Lung (tissue), 11 donors: ENCODE measurements at regions not wholly inside any gene's neighbourhood (a gene's known extent, or its start where the extent isn't known, plus 50 kb on each side); places are given as distances from the start of the nearest gene placed in this dataset.

Source experiments
- ATAC-seq: fragments of 200-7000 bp; cut with Tn5 transposase; one replicate; pipeline ENCODE4 v1.9.1; 2020; ENCODE audit warnings: moderate number of reproducible peaks; ENCODE audit not compliant: insufficient read depth, low FRiP score
- DNase-seq, 3 donors: peaks; one replicate each; pipeline ENCODE4 v3.0.0-alpha.2; 2013 to 2017
- H3K27ac ChIP-seq, 2 donors: one replicate each; pipeline ENCODE4 v1.5.1; 2013; ENCODE audit warnings: mild to moderate bottlenecking in 2 of 2, moderate library complexity in 2 of 2, control low read depth in 1 of 2, inconsistent platforms in 1 of 2, low read depth in 1 of 2, low read length in 1 of 2
- H3K27me3 ChIP-seq, 3 donors: one replicate each; pipeline ENCODE4 v1.5.1; 2013; ENCODE audit warnings: low read length in 2 of 3; ENCODE audit not compliant: control insufficient read depth in 3 of 3, insufficient read depth in 3 of 3
- H3K36me3 ChIP-seq, 4 donors: one replicate each; pipeline ENCODE4 v1.5.1; 2013; ENCODE audit warnings: low read length in 4 of 4, mild to moderate bottlenecking in 1 of 4, moderate library complexity in 1 of 4; ENCODE audit not compliant: control insufficient read depth in 4 of 4, insufficient read depth in 4 of 4
- H3K4me1 ChIP-seq, 5 donors: one replicate each; pipeline ENCODE4 v1.5.1; 2013; ENCODE audit warnings: low read length in 5 of 5, mild to moderate bottlenecking in 2 of 5, moderate library complexity in 1 of 5; ENCODE audit not compliant: control insufficient read depth in 5 of 5, insufficient read depth in 5 of 5
- H3K4me3 ChIP-seq: one replicate; pipeline ENCODE4 v1.5.1; 2013; ENCODE audit warnings: mild to moderate bottlenecking, control low read depth, moderate library complexity
- H3K9ac ChIP-seq, 2 donors: one replicate each; pipeline ENCODE4 v1.5.1; 2013; ENCODE audit warnings: low read length in 2 of 2, control low read depth in 1 of 2; ENCODE audit not compliant: insufficient read depth in 1 of 2
- H3K9me3 ChIP-seq, 4 donors: one replicate each; pipeline ENCODE4 v1.5.1; 2013; ENCODE audit warnings: low read length in 3 of 4, mild to moderate bottlenecking in 1 of 4, moderate library complexity in 1 of 4; ENCODE audit not compliant: control insufficient read depth in 4 of 4, insufficient read depth in 3 of 4
- CTCF ChIP-seq: IDR thresholded peaks from 2 replicates; pipeline ENCODE4 v1.5.1; 2012; ENCODE audit warnings: mild to moderate bottlenecking; ENCODE audit errors: control extremely low read depth, extremely low read depth
- WGBS, 2 donors: extraction: QIAGEN DNeasy Blood & Tissue Kit; methylation state at CpG; one replicate each; pipeline ENCODE4 v1.1.7; 2013; 5-methylcytosine and 5-hydroxymethylcytosine counted together
- donor health status: control.
- donor health status: control.
- donor health status: Bipolar disorder and iron deficiency.
- donor health status: healthy.
- donor health status: DM: yes; HTN: yes; CAD: no.

GRCh38 chr17:15078570-15078969 lies 186.6 kb downstream of the PMP22 start:
- ATAC-seq (no peak), DNase-seq (no peak)
- Histone ChIP-seq H3K27me3 (peaks cover 0 to 5% (median 2%) of the 10 kb centered on the region in 3 donors), H3K27ac (no peak overlapping the region), H3K9ac (no peak overlapping the region), H3K4me3 (no peak overlapping the region), H3K4me1 (no peaks in the 10 kb centered on the region), H3K36me3 (no peaks in the 10 kb centered on the region), H3K9me3 (peaks cover 0 to 3% (median 0%) of the 10 kb centered on the region in 4 donors)
- 68 to 83% methylated on average over 5 of the region's 5 CpGs for WGBS, 2 donors
- TF ChIP-seq CTCF = no peak

GRCh38 chr17:15076991-15077663 lies 188.0 kb downstream of the PMP22 start:
- Histone ChIP-seq H3K36me3 (no peaks in the 10 kb centered on the region), H3K4me1 (no peaks in the 10 kb centered on the region), H3K9me3 (peaks cover 0 to 3% (median 0%) of the 10 kb centered on the region in 4 donors), H3K4me3 (no peak overlapping the region), H3K9ac (no peak overlapping the region), H3K27me3 (peaks cover 0 to under 1% (median 0%) of the 10 kb centered on the region in 3 donors), H3K27ac (no peak overlapping the region)
- TF ChIP-seq CTCF = no peak
- DNase-seq (no peak), ATAC-seq (no peak)
- 87 to 91% methylated on average over 6 of the region's 6 CpGs for WGBS, 2 donors

GRCh38 chr17:15051933-15052332 lies 213.2 kb downstream of the PMP22 start:
- no peak for TF ChIP-seq CTCF
- no peak overlapping the region for H3K27ac ChIP-seq
- DNase-seq (no peak), ATAC-seq (no peak)
- H3K36me3 ChIP-seq = no peaks in the 10 kb centered on the region
- H3K9me3 ChIP-seq = no peaks in the 10 kb centered on the region
- H3K9ac ChIP-seq = no peak overlapping the region
- 44 to 51% methylated on average over 4 of the region's 4 CpGs for WGBS, 2 donors
- no peak overlapping the region for H3K4me3 ChIP-seq
- peaks cover 0 to 9% (median 0%) of the 10 kb centered on the region in 5 donors for H3K4me1 ChIP-seq
- peaks cover 0 to 2% (median 0%) of the 10 kb centered on the region in 3 donors for H3K27me3 ChIP-seq

GRCh38 chr17:15049795-15050160 lies 215.3 kb downstream of the PMP22 start:
- H3K36me3 ChIP-seq = no peaks in the 10 kb centered on the region
- WGBS, 2 donors = 79 to 87% methylated on average over 5 of the region's 5 CpGs
- H3K9ac ChIP-seq = no peak overlapping the region
- no peak overlapping the region for H3K27ac ChIP-seq
- H3K27me3 ChIP-seq = peaks cover 0 to 2% (median 0%) of the 10 kb centered on the region in 3 donors
- no peak for TF ChIP-seq CTCF
- H3K4me3 ChIP-seq = no peak overlapping the region
- peaks cover 0 to 9% (median 0%) of the 10 kb centered on the region in 5 donors for H3K4me1 ChIP-seq
- no peak for DNase-seq
- H3K9me3 ChIP-seq = no peaks in the 10 kb centered on the region
- no peak for ATAC-seq
